ENCODE measurements at regions not wholly inside any gene's neighbourhood (a gene's known extent, or its start where the extent isn't known, plus 50 kb on each side); places are given as distances from the start of the nearest gene placed in this dataset.

DNA sequence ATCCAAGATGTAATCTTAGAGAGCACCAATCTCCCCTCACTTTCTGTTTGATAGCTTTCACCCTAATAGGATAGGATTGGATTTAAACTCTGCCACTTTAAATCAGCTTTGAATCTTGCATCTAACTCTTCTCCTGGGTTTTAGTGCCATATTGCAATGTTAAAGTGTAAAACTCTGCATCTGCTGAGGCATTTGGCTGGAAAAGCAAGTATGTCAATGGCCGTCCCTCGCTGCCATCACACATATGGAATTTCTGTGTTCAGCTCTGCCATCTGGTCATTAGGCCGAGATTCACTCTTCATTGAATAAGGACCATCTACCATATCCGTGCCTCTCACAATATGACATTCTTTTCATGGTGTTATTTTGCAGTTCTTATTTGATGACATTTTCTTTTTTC lies 728.1 kb upstream of the PIK3C3 start:
- in situ Hi-C loops (cut with HindIII; ENCODE audit: low sequenced_read_pairs), result no loop called here
- no peak for DNase-seq (ENCODE audit: low spot score)

- in situ Hi-C loops (cut with HindIII; ENCODE audit: low sequenced_read_pairs), result no loop called here
- no peak for DNase-seq (ENCODE audit: low spot score)
Measured at GRCh38 chr18:41226186-41226585, 728.8 kb upstream of the PIK3C3 start.

- in situ Hi-C loops (cut with HindIII; ENCODE audit: low sequenced_read_pairs), result no loop called here
- DNase-seq (ENCODE audit: low spot score), result no peak
Measured at GRCh38 chr18:41216341-41217003, 738.6 kb upstream of the PIK3C3 start.

GRCh38 chr18:41207706-41208105 lies 747.3 kb upstream of the PIK3C3 start:
- in situ Hi-C loops (cut with HindIII; ENCODE audit: low sequenced_read_pairs), result no loop called here

GRCh38 chr18:41206341-41206830 lies 748.6 kb upstream of the PIK3C3 start:
- DNase-seq (ENCODE audit: low spot score), result peak; percentile 77
- in situ Hi-C loops (cut with HindIII; ENCODE audit: low sequenced_read_pairs), result no loop called here

More at GRCh38 chr18:41207706-41208105, 747.3 kb upstream of the PIK3C3 start:
- DNase-seq (ENCODE audit: low spot score), result no peak

DNA sequence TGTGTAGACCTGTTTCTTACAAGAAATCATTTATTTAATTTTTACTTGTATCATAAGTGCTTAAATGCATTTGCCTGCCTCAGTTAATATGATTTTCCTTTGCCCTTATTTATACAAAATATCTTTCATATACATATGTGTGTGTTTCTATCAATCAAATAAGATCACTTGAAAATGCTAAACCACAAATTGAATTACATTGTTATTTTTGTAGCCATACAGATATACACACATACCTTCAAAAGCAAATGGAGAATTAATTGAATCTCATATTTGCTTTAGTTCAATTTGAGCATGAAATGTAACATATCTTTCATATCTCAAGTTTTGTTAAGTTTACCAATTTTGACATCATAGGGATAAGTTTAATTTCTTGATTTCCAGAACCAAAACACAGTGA lies 755.8 kb upstream of the PIK3C3 start:
- DNase-seq (ENCODE audit: low spot score), result no peak
- in situ Hi-C loops (cut with HindIII; ENCODE audit: low sequenced_read_pairs), result no loop called here

DNA sequence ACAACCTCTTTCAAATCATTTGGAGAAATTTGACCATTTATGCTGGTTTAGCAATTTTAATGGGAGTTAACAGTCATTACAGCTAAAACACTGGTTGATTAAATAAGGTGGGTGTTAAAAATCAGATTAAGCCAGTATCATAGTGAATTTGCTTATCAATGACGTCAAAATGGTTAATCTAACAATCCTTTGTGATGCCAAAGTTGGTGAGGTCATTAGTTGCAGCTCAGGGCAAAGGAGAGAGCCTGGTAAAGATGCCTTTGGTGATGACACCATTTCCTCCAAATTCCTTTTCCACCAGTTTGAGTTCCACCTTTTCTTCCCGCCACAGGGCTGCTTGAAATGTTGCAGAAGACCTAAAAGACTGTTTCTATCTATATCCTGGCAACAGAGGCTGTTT lies 757.1 kb upstream of the PIK3C3 start:
- no peak for DNase-seq (ENCODE audit: low spot score)
- in situ Hi-C loops (cut with HindIII; ENCODE audit: low sequenced_read_pairs), result no loop called here

GRCh38 chr18:41170346-41170745 lies 784.7 kb upstream of the PIK3C3 start:
- no peak for DNase-seq (ENCODE audit: low spot score)
- in situ Hi-C loops (cut with HindIII; ENCODE audit: low sequenced_read_pairs), result no loop called here

DNA sequence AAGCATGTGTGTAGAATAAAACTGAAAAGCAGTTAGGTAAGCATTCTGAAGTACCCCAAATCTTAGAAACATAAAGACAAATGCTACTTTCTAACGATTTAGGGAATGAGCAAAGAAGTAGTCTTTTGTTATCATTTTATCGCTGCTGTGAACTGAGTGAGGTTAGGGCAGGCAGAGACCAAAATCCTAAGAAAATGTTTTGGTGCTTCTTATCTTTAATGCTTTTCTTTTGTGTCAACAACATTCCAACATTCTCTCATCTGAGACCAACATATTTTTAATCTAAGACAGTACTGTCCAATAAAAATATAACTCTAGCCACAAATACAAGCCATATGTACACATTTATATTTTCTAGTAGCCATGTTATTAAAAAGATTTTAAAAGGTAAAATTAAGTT lies 789.4 kb upstream of the PIK3C3 start:
- in situ Hi-C loops (cut with HindIII; ENCODE audit: low sequenced_read_pairs), result no loop called here

DNA sequence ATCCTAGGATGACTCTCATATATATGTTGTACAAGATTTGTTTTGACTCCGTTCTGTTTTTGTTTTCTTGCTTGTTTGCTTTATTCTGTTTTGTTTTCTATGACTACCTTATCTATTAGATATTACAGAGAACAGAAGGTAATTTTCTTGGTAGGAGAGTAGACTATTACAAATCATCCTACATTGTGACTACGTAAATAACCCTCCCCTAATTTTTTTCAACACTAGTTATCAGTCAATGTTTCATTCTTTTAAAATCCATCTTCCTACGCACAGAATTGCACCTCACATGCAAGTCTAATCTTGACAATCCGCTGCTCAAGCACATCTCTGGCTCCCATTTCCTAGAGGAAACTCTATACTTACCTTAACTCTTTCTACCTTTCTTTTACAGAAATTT lies 792.3 kb upstream of the PIK3C3 start:
- DNase-seq (ENCODE audit: low spot score), result no peak
- in situ Hi-C loops (cut with HindIII; ENCODE audit: low sequenced_read_pairs), result no loop called here

More for the DNA sequence above, 789.4 kb upstream of the PIK3C3 start:
- DNase-seq (ENCODE audit: low spot score), result no peak

- in situ Hi-C loops (cut with HindIII; ENCODE audit: low sequenced_read_pairs), result no loop called here
Measured at GRCh38 chr18:41162191-41162590, 792.8 kb upstream of the PIK3C3 start.

GRCh38 chr18:41155910-41156851 lies 798.9 kb upstream of the PIK3C3 start:
- in situ Hi-C loops (cut with HindIII; ENCODE audit: low sequenced_read_pairs), result no loop called here

More at GRCh38 chr18:41162191-41162590, 792.8 kb upstream of the PIK3C3 start:
- no peak for DNase-seq (ENCODE audit: low spot score)

DNA sequence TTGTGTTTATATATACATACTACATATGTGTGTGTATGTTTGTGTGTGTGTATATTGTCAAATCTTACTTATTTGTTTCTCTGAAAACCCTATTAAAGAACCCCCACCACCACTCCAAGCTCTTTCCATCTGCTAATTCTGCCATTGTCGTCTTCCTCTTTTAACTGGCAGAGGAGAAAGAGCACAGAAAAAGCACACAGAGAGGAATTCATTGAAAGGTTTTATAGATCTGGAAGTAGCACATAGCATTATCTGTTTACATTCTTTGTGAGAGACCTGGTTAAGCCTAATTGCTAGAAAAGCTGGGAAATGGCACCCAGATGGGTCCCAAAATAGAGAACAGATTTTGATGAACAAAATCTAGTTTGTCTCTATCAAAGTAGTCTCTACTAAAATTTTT lies 800.0 kb upstream of the PIK3C3 start:
- no peak for DNase-seq (ENCODE audit: low spot score)
- in situ Hi-C loops (cut with HindIII; ENCODE audit: low sequenced_read_pairs), result no loop called here

More at GRCh38 chr18:41155910-41156851, 798.9 kb upstream of the PIK3C3 start:
- no peak for DNase-seq (ENCODE audit: low spot score)

DNA sequence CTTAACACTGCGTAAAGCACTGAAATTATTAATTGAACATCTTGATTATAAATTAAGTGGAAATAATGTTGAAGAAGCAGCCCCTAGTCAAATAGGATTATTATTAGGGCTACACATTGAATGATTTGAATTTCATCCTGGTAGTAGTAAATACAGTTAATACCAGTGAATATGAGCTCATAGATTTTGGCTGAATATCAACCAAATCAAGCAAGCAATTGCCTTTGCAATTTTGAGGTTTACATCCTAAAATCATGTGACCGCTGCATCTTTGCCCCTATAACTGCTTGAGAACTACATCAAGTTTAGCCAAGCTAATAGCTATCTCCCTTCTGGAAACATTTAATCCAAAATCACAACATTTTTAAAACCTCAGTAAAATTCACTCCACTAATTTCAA lies 801.2 kb upstream of the PIK3C3 start:
- in situ Hi-C loops (cut with HindIII; ENCODE audit: low sequenced_read_pairs), result no loop called here
- no peak for DNase-seq (ENCODE audit: low spot score)

GRCh38 chr18:41150316-41150715 lies 804.7 kb upstream of the PIK3C3 start:
- no peak for DNase-seq (ENCODE audit: low spot score)
- in situ Hi-C loops (cut with HindIII; ENCODE audit: low sequenced_read_pairs), result no loop called here

DNA sequence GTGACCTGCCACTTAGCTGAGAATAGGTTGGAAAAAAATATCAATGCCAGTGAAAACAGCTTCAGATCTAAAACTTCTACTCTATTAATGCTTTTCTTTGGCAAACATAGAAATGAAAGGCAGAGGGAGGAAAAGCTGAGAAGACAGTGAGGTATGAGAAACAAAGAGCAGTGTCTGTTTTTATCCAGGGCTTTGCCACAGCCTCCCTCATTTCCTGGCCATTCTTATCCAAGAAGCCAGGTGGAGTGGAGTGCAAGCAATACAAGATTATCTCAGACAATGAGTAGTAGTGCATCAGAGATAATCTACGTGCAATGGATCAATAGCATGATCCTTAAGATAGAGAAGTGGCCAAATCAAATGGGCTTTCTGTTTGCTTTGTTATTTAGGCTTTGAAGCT lies 808.7 kb upstream of the PIK3C3 start:
- DNase-seq (ENCODE audit: low spot score), result no peak
- in situ Hi-C loops (cut with HindIII; ENCODE audit: low sequenced_read_pairs), result no loop called here

GRCh38 chr18:41145516-41145915 lies 809.5 kb upstream of the PIK3C3 start:
- in situ Hi-C loops (cut with HindIII; ENCODE audit: low sequenced_read_pairs), result no loop called here

DNA sequence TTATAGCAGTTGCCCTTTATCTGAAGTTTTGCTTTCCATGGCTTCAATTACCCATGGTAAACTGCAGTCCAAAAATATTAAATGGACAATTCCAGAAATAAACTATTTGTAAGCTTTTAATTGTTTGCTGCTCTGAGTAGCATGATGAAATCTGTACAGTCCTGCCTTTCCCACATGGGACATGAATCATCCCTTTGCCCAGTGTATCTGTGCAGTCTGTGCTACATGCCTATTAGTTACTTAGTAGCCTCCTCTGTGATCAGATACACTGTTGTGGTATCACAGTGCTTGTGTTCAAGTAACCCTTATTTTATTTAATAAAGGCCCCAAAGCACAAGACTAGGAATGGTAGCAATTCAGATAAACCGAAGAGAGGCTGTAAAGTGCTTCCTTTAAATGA lies 810.6 kb upstream of the PIK3C3 start:
- in situ Hi-C loops (cut with HindIII; ENCODE audit: low sequenced_read_pairs), result no loop called here
- DNase-seq (ENCODE audit: low spot score), result no peak

More at GRCh38 chr18:41145516-41145915, 809.5 kb upstream of the PIK3C3 start:
- no peak for DNase-seq (ENCODE audit: low spot score)

- DNase-seq (ENCODE audit: low spot score), result no peak
- in situ Hi-C loops (cut with HindIII; ENCODE audit: low sequenced_read_pairs), result no loop called here
Measured at GRCh38 chr18:41140506-41140905, 814.5 kb upstream of the PIK3C3 start.

GRCh38 chr18:41135146-41135545 lies 819.9 kb upstream of the PIK3C3 start:
- no peak for DNase-seq (ENCODE audit: low spot score)

More at GRCh38 chr18:41135146-41135545, 819.9 kb upstream of the PIK3C3 start:
- in situ Hi-C loops (cut with HindIII; ENCODE audit: low sequenced_read_pairs), result no loop called here

All from G401 (cell line).